PC-9 (cell line): ENCODE measurements at regions not wholly inside any gene's neighbourhood (a gene's known extent, or its start where the extent isn't known, plus 50 kb on each side); places are given as distances from the start of the nearest gene placed in this dataset.
"Not testable (repeated sequence)": the region's sequence is repeated elsewhere in the genome, so short reads cannot be mapped to it uniquely, and the experiment has no call there.

Experiments
- BruUV-seq: library from RNA; stranded (reverse); fragments of 400-500 nt; replicated peaks from 2 replicates; lab custom pipeline; 2021; lab: Mats Ljungman, UMichigan
- CTCF ChIA-PET: fragments of 300-600 bp; sonication (Branson Sonifier 250); formaldehyde crosslinking; loops from one replicate; lab custom pipeline; 2022; ENCODE audit warnings: antibody characterized with exemption; lab: Charles Lee
- POLR2A ChIA-PET: fragments of 300-600 bp; sonication (Branson Sonifier 250); formaldehyde crosslinking; loops from one replicate; lab custom pipeline; 2022; ENCODE audit warnings: antibody characterized with exemption; ENCODE audit not compliant: unreplicated experiment; lab: Charles Lee
- DNase-seq, 2 experiments: peaks; one replicate each; pipeline versions ENCODE4 v3.0.0 to v3.0.0-alpha.2; 2015 to 2022; ENCODE audit warnings: mixed read lengths in 1 of 2
- H2AFZ ChIP-seq: fragments of 200-600 bp; sonication (generic); 2 replicates; pipeline ENCODE4 v1.8.1; 2017; ENCODE audit warnings: antibody characterized with exemption
- H3F3A ChIP-seq: fragments of 200-600 bp; sonication (generic); 2 replicates; pipeline ENCODE4 v1.8.1; 2017; ENCODE audit warnings: antibody characterized with exemption, mild to moderate bottlenecking, low read depth; ENCODE audit not compliant: insufficient read depth
- H3K27ac ChIP-seq: fragments of 200-600 bp; sonication (generic); 2 replicates; pipeline ENCODE4 v1.6.1; 2016; ENCODE audit warnings: mixed run types
- H3K27me3 ChIP-seq: fragments of 200-600 bp; sonication (generic); 2 replicates; pipeline ENCODE4 v1.6.1; 2016; ENCODE audit warnings: low read depth, mixed run types; ENCODE audit not compliant: insufficient read depth
- H3K36me3 ChIP-seq: fragments of 200-600 bp; sonication (generic); 2 replicates; pipeline ENCODE4 v1.6.1; 2016; ENCODE audit warnings: low read depth, mixed run types
- H3K4me1 ChIP-seq: fragments of 200-600 bp; sonication (generic); replicated peaks from 2 replicates; pipeline ENCODE4 v1.6.1; 2016; ENCODE audit warnings: mixed run types; ENCODE audit not compliant: insufficient read depth
- H3K4me2 ChIP-seq: fragments of 200-600 bp; sonication (generic); 2 replicates; pipeline ENCODE4 v1.6.1; 2017; ENCODE audit warnings: mixed run types
- H3K4me3 ChIP-seq: fragments of 200-600 bp; sonication (generic); 2 replicates; pipeline ENCODE4 v1.6.1; 2016; ENCODE audit warnings: mixed run types
- H3K79me2 ChIP-seq: fragments of 200-600 bp; sonication (generic); 2 replicates; pipeline ENCODE4 v1.6.1; 2017; ENCODE audit warnings: low read depth, mixed run types
- H3K9me2 ChIP-seq: fragments of 200-600 bp; sonication (generic); 2 replicates; pipeline ENCODE4 v1.8.1; 2017; ENCODE audit warnings: mild to moderate bottlenecking; ENCODE audit not compliant: insufficient read depth
- H3K9me3 ChIP-seq: fragments of 200-600 bp; sonication (generic); 2 replicates; pipeline ENCODE4 v1.8.1; 2016; ENCODE audit warnings: low read depth; ENCODE audit not compliant: insufficient read depth
- H4K20me1 ChIP-seq: fragments of 200-600 bp; sonication (generic); 2 replicates; pipeline ENCODE4 v1.8.1; 2017; ENCODE audit not compliant: insufficient read depth
- EZH2 ChIP-seq: fragments of 200-600 bp; sonication (generic); IDR thresholded peaks from 2 replicates; pipeline ENCODE4 v1.8.0; 2017; ENCODE audit warnings: antibody characterized with exemption, low read depth
- intact Hi-C: fragments of 100-400 bp; cut with micrococcal nuclease; formaldehyde crosslinking; loops from one replicate; pipeline ENCODE4 v1.10.0; 2022; ENCODE audit not compliant: unreplicated experiment
- TF ChIP-seq, protein P1 (sequence below): fragments of 200-600 bp; sonication (generic); conservative IDR thresholded peaks from 2 replicates; pipeline ENCODE4 v1.6.1; 2017; ENCODE audit warnings: mixed run types, antibody characterized with exemption, mild to moderate bottlenecking, moderate library complexity

DNA sequence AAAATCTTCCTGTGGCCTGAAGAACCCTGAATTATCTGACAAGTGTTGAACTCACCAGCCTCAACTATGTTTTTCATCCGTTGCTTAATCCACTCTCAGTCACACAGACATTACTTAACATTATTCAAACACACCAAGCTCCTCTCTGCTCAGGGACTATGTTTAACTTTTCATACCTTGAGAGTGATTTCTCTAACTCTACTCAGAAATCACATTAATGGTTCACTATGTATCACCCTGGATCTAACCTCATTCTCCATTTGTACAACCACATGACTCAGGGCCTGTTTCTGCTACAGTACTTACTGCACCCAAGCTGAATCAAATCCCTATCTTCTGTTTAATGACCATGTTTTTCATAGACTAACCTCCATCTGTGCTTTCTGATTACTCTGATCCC, 553.7 kb upstream of the PRR20A start:
- Histone ChIP-seq H3F3A (no peaks in the 10 kb centered on the region), H4K20me1 (no peaks in the 10 kb centered on the region), H3K79me2 (no peaks in the 10 kb centered on the region), H3K27me3 (no peaks in the 10 kb centered on the region), H3K27ac (no peak overlapping the region), H3K9me3 (no peaks in the 10 kb centered on the region), H3K4me1 (no peaks in the 10 kb centered on the region), H2AFZ (no peak overlapping the region), H3K4me3 (no peak overlapping the region), H3K36me3 (no peaks in the 10 kb centered on the region), H3K4me2 (no peak overlapping the region), H3K9me2 (no peaks in the 10 kb centered on the region)
- ChIA-PET POLR2A (no interaction called here), CTCF (no interaction called here)
- intact Hi-C loops, result no loop called here
- no peak for TF ChIP-seq EZH2
- TF ChIP-seq, protein P1, sequence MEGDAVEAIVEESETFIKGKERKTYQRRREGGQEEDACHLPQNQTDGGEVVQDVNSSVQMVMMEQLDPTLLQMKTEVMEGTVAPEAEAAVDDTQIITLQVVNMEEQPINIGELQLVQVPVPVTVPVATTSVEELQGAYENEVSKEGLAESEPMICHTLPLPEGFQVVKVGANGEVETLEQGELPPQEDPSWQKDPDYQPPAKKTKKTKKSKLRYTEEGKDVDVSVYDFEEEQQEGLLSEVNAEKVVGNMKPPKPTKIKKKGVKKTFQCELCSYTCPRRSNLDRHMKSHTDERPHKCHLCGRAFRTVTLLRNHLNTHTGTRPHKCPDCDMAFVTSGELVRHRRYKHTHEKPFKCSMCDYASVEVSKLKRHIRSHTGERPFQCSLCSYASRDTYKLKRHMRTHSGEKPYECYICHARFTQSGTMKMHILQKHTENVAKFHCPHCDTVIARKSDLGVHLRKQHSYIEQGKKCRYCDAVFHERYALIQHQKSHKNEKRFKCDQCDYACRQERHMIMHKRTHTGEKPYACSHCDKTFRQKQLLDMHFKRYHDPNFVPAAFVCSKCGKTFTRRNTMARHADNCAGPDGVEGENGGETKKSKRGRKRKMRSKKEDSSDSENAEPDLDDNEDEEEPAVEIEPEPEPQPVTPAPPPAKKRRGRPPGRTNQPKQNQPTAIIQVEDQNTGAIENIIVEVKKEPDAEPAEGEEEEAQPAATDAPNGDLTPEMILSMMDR, result no peak
- no TSS peak for BruUV-seq
- DNase-seq, result no peak

DNA sequence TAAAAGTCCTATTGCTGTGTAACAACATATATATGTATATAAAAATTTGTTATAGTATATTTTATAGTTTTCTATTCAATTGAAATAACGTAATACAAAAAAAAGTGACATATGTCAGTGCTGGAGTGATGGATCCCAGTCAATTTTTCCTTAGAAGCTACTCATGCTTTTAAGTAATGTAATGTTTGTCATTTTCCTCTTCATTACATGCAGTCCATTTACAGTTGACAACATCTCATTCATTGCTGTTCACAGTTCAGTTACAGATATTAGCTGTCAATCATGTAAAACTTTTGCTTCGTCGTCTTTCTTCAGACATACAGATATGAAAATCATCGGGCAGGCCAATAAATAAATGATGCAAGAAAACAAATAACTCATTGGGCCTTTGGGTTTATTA, 525.1 kb upstream of the PRR20A start:
- CTCF ChIA-PET, result no interaction called here
- Histone ChIP-seq H3K4me3 (no peak overlapping the region), H3K27me3 (no peaks in the 10 kb centered on the region), H3K4me2 (no peak overlapping the region), H3F3A (no peaks in the 10 kb centered on the region), H3K9me3 (no peaks in the 10 kb centered on the region), H3K79me2 (no peaks in the 10 kb centered on the region), H4K20me1 (no peaks in the 10 kb centered on the region), H3K36me3 (no peaks in the 10 kb centered on the region), H2AFZ (no peak overlapping the region), H3K4me1 (no peaks in the 10 kb centered on the region), H3K27ac (no peak overlapping the region), H3K9me2 (no peaks in the 10 kb centered on the region)
- TF ChIP-seq, protein P1, result no peak
- no peak for TF ChIP-seq EZH2
- no peak for DNase-seq
- POLR2A ChIA-PET, result no interaction called here
- no TSS peak for BruUV-seq
- intact Hi-C loops, result no loop called here

DNA sequence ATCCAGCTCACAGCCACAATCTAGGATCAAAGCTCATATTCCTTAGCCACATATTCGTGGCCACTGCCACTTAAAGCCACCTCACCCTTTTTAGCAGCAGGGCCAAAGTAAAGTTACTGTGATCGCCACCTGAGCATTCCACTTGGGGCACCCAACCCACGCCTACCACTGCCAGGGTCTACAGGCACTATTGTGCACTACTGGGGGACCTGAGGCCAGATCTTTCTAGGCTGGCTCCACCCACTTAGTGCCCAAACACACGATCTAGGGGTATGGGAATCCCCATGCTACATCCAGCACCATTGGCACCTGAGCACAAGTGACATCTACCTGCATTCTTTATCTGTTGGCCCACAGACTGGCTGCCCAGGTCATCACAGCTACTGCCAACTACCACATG, 517.9 kb upstream of the PRR20A start:
- no peak overlapping the region for H3K4me3 ChIP-seq
- H3K9me2 ChIP-seq, result no peaks in the 10 kb centered on the region
- H3K4me2 ChIP-seq, result no peak overlapping the region
- no peaks in the 10 kb centered on the region for H3K79me2 ChIP-seq
- DNase-seq, result no peak
- BruUV-seq, result no TSS peak
- H3K4me1 ChIP-seq, result no peaks in the 10 kb centered on the region
- no peaks in the 10 kb centered on the region for H3K36me3 ChIP-seq
- CTCF ChIA-PET, result no interaction called here
- no peaks in the 10 kb centered on the region for H3F3A ChIP-seq
- no peaks in the 10 kb centered on the region; the same call in 1 of the 2 replicates for H3K9me3 ChIP-seq
- H2AFZ ChIP-seq, result no peak overlapping the region
- intact Hi-C loops, result no loop called here
- TF ChIP-seq, protein P1, result no peak
- TF ChIP-seq EZH2, result no peak
- H3K27me3 ChIP-seq, result no peaks in the 10 kb centered on the region
- no peak overlapping the region for H3K27ac ChIP-seq
- POLR2A ChIA-PET, result no interaction called here
- no peaks in the 10 kb centered on the region for H4K20me1 ChIP-seq

DNA sequence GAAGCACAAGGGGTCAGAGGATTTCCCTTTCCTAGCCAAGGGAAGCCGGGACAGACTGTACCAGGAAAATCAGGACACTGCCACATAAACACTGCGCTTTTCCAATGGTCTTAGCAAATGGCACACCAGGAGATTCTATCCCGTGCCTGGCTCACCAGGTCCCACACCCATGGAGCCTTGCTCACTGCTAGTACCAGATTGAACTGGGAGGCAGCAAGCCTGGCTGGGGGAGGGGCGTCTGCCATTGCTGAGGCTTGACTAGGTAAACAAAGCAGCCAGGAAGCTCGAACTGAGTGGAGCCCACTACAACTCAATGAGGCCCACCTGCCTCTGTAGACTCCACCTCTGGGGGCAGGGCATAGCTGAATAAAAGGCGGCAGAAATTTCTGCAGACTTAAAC, 511.8 kb upstream of the PRR20A start:
- H2AFZ ChIP-seq, H3K27ac ChIP-seq, intact Hi-C loops, H3K4me3 ChIP-seq, H3K36me3 ChIP-seq, H3K79me2 ChIP-seq, H3K4me1 ChIP-seq, H3K9me2 ChIP-seq, POLR2A ChIA-PET, H3K4me2 ChIP-seq, H3K9me3 ChIP-seq, DNase-seq, H3F3A ChIP-seq, CTCF ChIA-PET, H4K20me1 ChIP-seq, H3K27me3 ChIP-seq, BruUV-seq: not testable (repeated sequence)

DNA sequence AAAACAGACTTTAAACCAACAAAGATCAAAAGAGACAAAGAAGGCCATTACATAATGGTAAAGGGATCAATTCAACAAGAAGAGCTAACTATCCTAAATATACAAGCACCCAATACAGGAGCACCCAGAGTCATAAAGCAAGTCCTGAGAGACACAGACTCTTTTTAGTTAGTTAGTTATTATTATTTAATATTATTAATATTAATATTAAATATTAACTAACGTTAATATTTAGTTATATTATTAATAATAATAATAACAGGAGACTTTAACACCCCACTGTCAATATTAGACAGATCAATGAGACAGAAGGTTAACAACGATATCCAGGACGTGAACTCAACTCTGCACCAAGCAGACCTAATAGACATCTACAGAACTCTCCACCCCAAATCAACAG, 509.7 kb upstream of the PRR20A start:
- H3K27me3 ChIP-seq, DNase-seq, H3K4me3 ChIP-seq, H4K20me1 ChIP-seq, H3K36me3 ChIP-seq, H3K4me1 ChIP-seq, H2AFZ ChIP-seq, H3K27ac ChIP-seq, H3K79me2 ChIP-seq, BruUV-seq, intact Hi-C loops, POLR2A ChIA-PET, H3K9me2 ChIP-seq, H3K4me2 ChIP-seq, H3F3A ChIP-seq, CTCF ChIA-PET, H3K9me3 ChIP-seq: not testable (repeated sequence)
